ENCODE measurements at regions not wholly inside any gene's neighbourhood (a gene's known extent, or its start where the extent isn't known, plus 50 kb on each side); places are given as distances from the start of the nearest gene placed in this dataset.

- DNase-seq: no peak
These were observed 768.1 kb upstream of the TBX3 start for GRCh38 chr12:115451780-115452736.

- DNase-seq: no peak
These were observed 767.3 kb upstream of the TBX3 start for GRCh38 chr12:115451151-115451779.

- DNase-seq: no peak
These were observed 766.7 kb upstream of the TBX3 start for GRCh38 chr12:115450710-115451109.

- no peak for DNase-seq
These were observed 766.0 kb upstream of the TBX3 start for GRCh38 chr12:115450017-115450416.

- DNase-seq: no peak
These were observed 765.6 kb upstream of the TBX3 start for GRCh38 chr12:115449526-115449925.

- DNase-seq: no peak
These were observed 760.4 kb upstream of the TBX3 start for GRCh38 chr12:115444346-115444745.

GRCh38 chr12:115443351-115443938, 759.5 kb upstream of the TBX3 start:
- no peak for DNase-seq

- no peak for DNase-seq
These were observed 756.5 kb upstream of the TBX3 start for GRCh38 chr12:115440438-115440837.

- DNase-seq: no peak
These were observed 755.1 kb upstream of the TBX3 start for GRCh38 chr12:115439008-115439601.

- DNase-seq: no peak
These were observed 754.3 kb upstream of the TBX3 start for GRCh38 chr12:115438314-115438713.

- no peak for DNase-seq
These were observed 753.1 kb upstream of the TBX3 start for GRCh38 chr12:115437061-115437567.

GRCh38 chr12:115433014-115433634, 749.1 kb upstream of the TBX3 start:
- no peak for DNase-seq

GRCh38 chr12:115430636-115431035, 746.7 kb upstream of the TBX3 start:
- no peak for DNase-seq

- no peak for DNase-seq
These were observed 742.8 kb upstream of the TBX3 start for GRCh38 chr12:115426732-115427131.

GRCh38 chr12:115424003-115424402, 740.0 kb upstream of the TBX3 start:
- DNase-seq: no peak

GRCh38 chr12:115423546-115423987, 739.6 kb upstream of the TBX3 start:
- no peak for DNase-seq

GRCh38 chr12:115422845-115423545, 739.0 kb upstream of the TBX3 start:
- no peak for DNase-seq

- DNase-seq: no peak
These were observed 738.1 kb upstream of the TBX3 start for GRCh38 chr12:115421796-115422709.

- no peak for DNase-seq
These were observed 737.4 kb upstream of the TBX3 start for GRCh38 chr12:115421350-115421749.

GRCh38 chr12:115419145-115419646, 735.2 kb upstream of the TBX3 start:
- DNase-seq: no peak

- no peak for DNase-seq
These were observed 733.6 kb upstream of the TBX3 start for GRCh38 chr12:115417610-115418009.

All from KG1 (cell line).